K562 (cell line): ENCODE measurements at regions not wholly inside any gene's neighbourhood (a gene's known extent, or its start where the extent isn't known, plus 50 kb on each side); places are given as distances from the start of the nearest gene placed in this dataset.
A peak's percentile ranks its signal among the peaks of the same experiment; 100 is the strongest.

Experiments used
- ATAC-seq: fragments of 200-7000 bp; cut with Tn5 transposase; 3 replicates; pipeline ENCODE4 v1.9.1; 2020; ENCODE audit warnings: moderate library complexity
- BruUV-seq: library from RNA; stranded (reverse); fragments of 400-500 nt; replicated peaks from 2 replicates; lab custom pipeline; 2021; lab: Mats Ljungman, UMichigan
- CTCF ChIA-PET: fragments of 300-600 bp; formaldehyde crosslinking; extraction: SDS; loops from one replicate; lab custom pipeline; 2021; ENCODE audit warnings: low intra/inter-chr PET ratio; lab: Yijun Ruan, JAX
- POLR2A ChIA-PET: fragments of 300-600, 350-650 bp; sonication (Branson Sonifier 250); formaldehyde crosslinking; extraction: SDS; loops from one replicate; lab custom pipeline; 2021; ENCODE audit warnings: antibody characterized with exemption, inconsistent platforms; lab: Yijun Ruan, JAX
- DNase-seq, 4 experiments: peaks; one replicate each; pipeline versions ENCODE4 v3.0.0 to v3.0.0-alpha.2; 2011 to 2018; ENCODE audit warnings: low spot score in 3 of 4, mixed read lengths in 3 of 4; ENCODE audit errors: extremely low read depth in 1 of 4
- FAIRE-seq: peaks from 2 replicates; lab custom pipeline; 2011; peaks lifted over from hg19 to GRCh38; lab: Jason Lieb, UNC
- H2AFZ ChIP-seq: 2 replicates; pipeline ENCODE4 v1.6.0; 2011; ENCODE audit warnings: low read depth, low read length, control low read depth, inconsistent platforms
- H3K27ac ChIP-seq: fragments of 200-600 bp; 3 replicates; pipeline ENCODE4 v1.8.0; 2011; ENCODE audit warnings: low read depth, mild to moderate bottlenecking, control low read depth, inconsistent platforms, low read length, moderate library complexity, mixed read lengths; ENCODE audit errors: extremely low read depth
- H3K27me3 ChIP-seq, 2 experiments: fragments of 300-600 bp in 1 of 2; 2 replicates in 1 of 2; 3 replicates in 1 of 2; pipeline versions ENCODE4 v1.6.0 to v1.8.0; 2011; ENCODE audit warnings: inconsistent platforms in 2 of 2, low read length in 2 of 2, mild to moderate bottlenecking in 1 of 2, mixed read lengths in 1 of 2, moderate library complexity in 1 of 2; ENCODE audit not compliant: control insufficient read depth in 2 of 2, insufficient read depth in 2 of 2
- H3K36me3 ChIP-seq: fragments of 300-600 bp; 3 replicates; pipeline ENCODE4 v1.8.0; 2011; ENCODE audit warnings: mild to moderate bottlenecking, low read length, inconsistent platforms; ENCODE audit not compliant: control insufficient read depth, insufficient read depth
- H3K4me1 ChIP-seq, 2 experiments: fragments of 200-600 bp in 1 of 2; replicated peaks in 1 of 2; 2 replicates in 1 of 2; 3 replicates in 1 of 2; pipeline versions ENCODE4 v1.5.1 to v1.8.0; 2011; ENCODE audit warnings: inconsistent platforms in 2 of 2, low read length in 2 of 2, mild to moderate bottlenecking in 1 of 2, mixed read lengths in 1 of 2, moderate library complexity in 1 of 2; ENCODE audit not compliant: control insufficient read depth in 2 of 2, insufficient read depth in 2 of 2
- H3K4me2 ChIP-seq: 2 replicates; pipeline ENCODE4 v1.6.1; 2011; ENCODE audit warnings: low read length, control low read depth, inconsistent platforms, mixed read lengths; ENCODE audit not compliant: insufficient read depth
- H3K4me3 ChIP-seq: fragments of 200-600 bp; sonication (generic), shearing (Covaris generic); 2 replicates; pipeline ENCODE4 v1.5.1; 2016; ENCODE audit warnings: control low read depth, inconsistent platforms
- H3K79me2 ChIP-seq: fragments of 200-600 bp; 3 replicates; pipeline ENCODE4 v1.8.0; 2011; ENCODE audit warnings: low read length, inconsistent platforms; ENCODE audit not compliant: control insufficient read depth, insufficient read depth
- H3K9ac ChIP-seq, 2 experiments: 2 replicates each; pipeline versions ENCODE4 v1.6.0 to v1.6.1; 2011; ENCODE audit warnings: low read depth in 2 of 2, low read length in 2 of 2, control low read depth in 1 of 2, inconsistent platforms in 1 of 2, mild to moderate bottlenecking in 1 of 2, mixed read lengths in 1 of 2; ENCODE audit not compliant: insufficient read depth in 1 of 2
- H3K9me1 ChIP-seq: one replicate; pipeline ENCODE4 v1.6.0; 2011; ENCODE audit warnings: inconsistent platforms, mild to moderate bottlenecking, low read length, moderate library complexity; ENCODE audit not compliant: control insufficient read depth, insufficient read depth
- H3K9me3 ChIP-seq: replicated peaks from 2 replicates; pipeline ENCODE4 v1.5.1; 2011; ENCODE audit warnings: low read depth, low read length, inconsistent platforms; ENCODE audit not compliant: control insufficient read depth, insufficient read depth
- H4K20me1 ChIP-seq: replicated peaks from 2 replicates; pipeline ENCODE4 v1.6.1; 2011; ENCODE audit warnings: low read length, inconsistent platforms, mixed read lengths; ENCODE audit not compliant: control insufficient read depth, insufficient read depth
- BCL6 ChIP-seq: fragments of 250-450 bp; sonication (Bioruptor Pico); IDR thresholded peaks from 2 replicates; pipeline ENCODE4 v1.4.0; 2020
- BMI1 ChIP-seq: fragments of 150-350 bp; IDR thresholded peaks from 2 replicates; pipeline ENCODE4 v1.6.1; 2014; ENCODE audit warnings: low read length
- BRD9 ChIP-seq: fragments of 450-650 bp; IDR thresholded peaks from 2 replicates; pipeline ENCODE4 v1.6.1; 2018; ENCODE audit warnings: low read depth; ENCODE audit not compliant: partially characterized antibody
- C11orf30 ChIP-seq: fragments of 450-650 bp; IDR thresholded peaks from 2 replicates; pipeline ENCODE4 v1.6.1; 2016; ENCODE audit warnings: low read depth, mild to moderate bottlenecking
- CCAR2 ChIP-seq: fragments of 200-400 bp; formaldehyde crosslinking; IDR thresholded peaks from 2 replicates; pipeline ENCODE4 v1.6.1; 2017; ENCODE audit warnings: mild to moderate bottlenecking, low read depth, low read length
- CUX1 ChIP-seq: fragments of 200-800 bp; sonication (Bioruptor generic); IDR thresholded peaks from 2 replicates; pipeline ENCODE4 v1.6.1; 2016; ENCODE audit warnings: missing genetic modification characterization, missing compliant biosample characterization
- FOSL1 ChIP-seq: fragments of 200-800 bp; sonication (Bioruptor generic); conservative IDR thresholded peaks from 2 replicates; pipeline ENCODE4 v1.6.1; 2016; ENCODE audit warnings: missing genetic modification characterization, missing compliant biosample characterization
- HNRNPL ChIP-seq: fragments of 200-400 bp; formaldehyde crosslinking; IDR thresholded peaks from 2 replicates; pipeline ENCODE4 v1.6.1; 2017; ENCODE audit warnings: low read depth, mild to moderate bottlenecking, low read length
- MAX ChIP-seq: sonication (generic); formaldehyde crosslinking; IDR thresholded peaks from 2 replicates; pipeline ENCODE4 v1.9.0; 2022; ENCODE audit warnings: mild to moderate bottlenecking, missing genetic modification reagents
- MAZ ChIP-seq, 2 experiments: fragments of 450-650 bp in 1 of 2; sonication (generic) in 1 of 2; formaldehyde crosslinking; IDR thresholded peaks in 1 of 2; conservative IDR thresholded peaks in 1 of 2; 2 replicates each; pipeline versions ENCODE4 v1.4.0 to v1.5.0; 2020; ENCODE audit warnings: mild to moderate bottlenecking in 1 of 2, missing genetic modification reagents in 1 of 2
- MCM3 ChIP-seq: fragments of 450-650 bp; IDR thresholded peaks from 2 replicates; pipeline ENCODE4 v1.6.1; 2016
- RBM25 ChIP-seq: fragments of 200-400 bp; formaldehyde crosslinking; IDR thresholded peaks from 2 replicates; pipeline ENCODE4 v1.6.1; 2018; ENCODE audit warnings: low read length, low read depth, moderate library complexity; ENCODE audit not compliant: severe bottlenecking
- TAF7 ChIP-seq: fragments of 450-650 bp; IDR thresholded peaks from 2 replicates; pipeline ENCODE4 v1.6.1; 2016; ENCODE audit warnings: missing genetic modification characterization, missing compliant biosample characterization
- ZFX ChIP-seq: sonication (generic); formaldehyde crosslinking; IDR thresholded peaks from 2 replicates; pipeline ENCODE4 v1.8.0; 2022; ENCODE audit warnings: mild to moderate bottlenecking, missing genetic modification reagents, moderate library complexity
- ZNF224 ChIP-seq: sonication (generic); formaldehyde crosslinking; IDR thresholded peaks from 2 replicates; pipeline ENCODE4 v1.8.0; 2022; ENCODE audit warnings: mild to moderate bottlenecking, missing genetic modification reagents
- ZNF655 ChIP-seq: fragments of 250-450 bp; sonication (Bioruptor Pico); IDR thresholded peaks from 2 replicates; pipeline ENCODE4 v1.5.0; 2021
- WGBS: fragments of 100-300 bp; shearing (Covaris generic); methylation state at CpG from one replicate; pipeline ENCODE4 v1.1.6; 2016; ENCODE audit warnings: low coverage, mixed read lengths; ENCODE audit not compliant: insufficient coverage; ENCODE audit errors: missing lambda C conversion rate; 5-methylcytosine and 5-hydroxymethylcytosine counted together
- in situ Hi-C: fragments of 300-500 bp; cut with MboI; formaldehyde crosslinking; loops from 4 replicates; pipeline ENCODE4 v1.15.0; 2018; ENCODE audit warnings: inconsistent platforms, mixed read lengths
- intact Hi-C: fragments of 100-400 bp; cut with micrococcal nuclease; formaldehyde crosslinking; loops from 2 replicates; pipeline ENCODE4 v1.14.2; 2022

GRCh38 chr7:25923741-25924460 is 228.1 kb upstream of the NFE2L3 start (continued):
- TF ChIP-seq ZNF655 (CRISPR knock-in tag) (no peak), MAX (CRISPR knock-in tag) (no peak), CCAR2 (no peak), HNRNPL (no peak), ZNF224 (CRISPR knock-in tag) (no peak), RBM25 (no peak), C11orf30 (no peak), ZFX (no peak)

GRCh38 chr7:25926009-25926408 is 226.0 kb upstream of the NFE2L3 start:
- H3K9ac ChIP-seq, result no peak overlapping the region
- H3K4me2 ChIP-seq, result 0 out of 2 replicates have a peak overlapping the region, but pooled peaks have one; percentile 0
- ATAC-seq, result peak; percentile 45; the same call in 2 of the 3 replicates
- H3K4me1 ChIP-seq, result peaks cover 7 to 18% of the 10 kb centered on the region in 2 experiments
- DNase-seq, result peak in 1 of 4 experiments; percentile 40
- intact Hi-C loops (loop anchor here (2.0 kb wide), 1 partner anchor 29 kb away; no protein-coding TSS in a partner anchor), in situ Hi-C loops (no loop called here)
- H3K36me3 ChIP-seq, result no peaks in the 10 kb centered on the region
- no peaks in the 10 kb centered on the region for H3K79me2 ChIP-seq
- FAIRE-seq, result no peak
- 10% methylated on average over 7 of the region's 7 CpGs for WGBS
- H3K27me3 ChIP-seq, result no peaks in the 10 kb centered on the region
- H3K4me3 ChIP-seq, result no peak overlapping the region
- ChIA-PET CTCF (no interaction called here), POLR2A (no interaction called here)
- H3K27ac ChIP-seq, result peak overlapping the region; percentile 61; the same call in 1 of the 3 replicates
- no peaks in the 10 kb centered on the region for H3K9me3 ChIP-seq
- no peaks in the 10 kb centered on the region for H3K9me1 ChIP-seq
- no peaks in the 10 kb centered on the region for H4K20me1 ChIP-seq
- 0 out of 2 replicates have a peak overlapping the region, but pooled peaks have one; percentile 28 for H2AFZ ChIP-seq
- no TSS peak for BruUV-seq
- TF ChIP-seq CUX1 (CRISPR knock-in tag), result no peak
- TF ChIP-seq BMI1, result no peak
- no peak for TF ChIP-seq BRD9
- peak; percentile 89 for TF ChIP-seq FOSL1 (tag)
- no peak for TF ChIP-seq MCM3
- no peak for TF ChIP-seq BCL6 (CRISPR knock-in tag)
- TF ChIP-seq MAZ (CRISPR knock-in tag; conservative IDR thresholded peaks at IDR 0.05 in 1 of 2, IDR thresholded peaks at IDR 0.05 in 1 of 2), result no peak
- TF ChIP-seq TAF7 (tag), result no peak
